ENCODE measurements at regions not wholly inside any gene's neighbourhood (a gene's known extent, or its start where the extent isn't known, plus 50 kb on each side); places are given as distances from the start of the nearest gene placed in this dataset.

DNA sequence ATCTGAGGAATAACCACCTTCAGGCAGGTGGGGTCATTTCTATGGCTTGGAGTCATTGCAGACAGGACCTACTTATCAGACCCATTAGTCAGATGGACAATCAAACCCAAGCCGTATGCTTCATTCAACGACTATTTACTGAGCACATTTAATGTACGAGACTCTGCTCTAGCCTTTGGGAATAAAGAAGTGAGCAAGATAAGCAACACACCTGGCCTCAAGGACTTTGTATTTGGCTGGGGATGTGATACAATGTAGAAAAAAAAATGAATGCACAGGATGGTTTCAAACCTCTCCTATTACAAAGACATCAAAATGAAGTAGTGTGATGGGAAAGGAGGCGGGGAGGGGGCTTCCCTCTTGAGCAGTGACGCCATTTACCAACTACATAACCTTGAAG, 311.7 kb downstream of the PMP22 start:
- Mint-ChIP-seq H3K27ac (no peak overlapping the region), H3K4me3 (no peak overlapping the region), H3K27me3 (peaks cover 51% of the 10 kb centered on the region), H3K9me3 (no peaks in the 10 kb centered on the region), H3K4me1 (no peaks in the 10 kb centered on the region)
- ATAC-seq, result no peak
- no peak for DNase-seq

- Mint-ChIP-seq H3K27me3 (peaks cover 42% of the 10 kb centered on the region), H3K9me3 (no peaks in the 10 kb centered on the region), H3K27ac (no peak overlapping the region), H3K4me1 (no peaks in the 10 kb centered on the region), H3K4me3 (no peak overlapping the region)
- DNase-seq (no peak), ATAC-seq (no peak)
Observed at GRCh38 chr17:14950686-14951085, 314.4 kb downstream of the PMP22 start.

- H3K27ac Mint-ChIP-seq, result no peak overlapping the region
- H3K4me1 Mint-ChIP-seq, result no peaks in the 10 kb centered on the region
- no peaks in the 10 kb centered on the region for H3K9me3 Mint-ChIP-seq
- DNase-seq (no peak), ATAC-seq (no peak)
- H3K27me3 Mint-ChIP-seq, result peaks cover 37% of the 10 kb centered on the region
- H3K4me3 Mint-ChIP-seq, result no peak overlapping the region
Observed at GRCh38 chr17:14950216-14950615, 314.9 kb downstream of the PMP22 start.

GRCh38 chr17:14947671-14948070, 317.5 kb downstream of the PMP22 start:
- ATAC-seq, result no peak
- Mint-ChIP-seq H3K4me1 (no peaks in the 10 kb centered on the region), H3K9me3 (no peaks in the 10 kb centered on the region), H3K27ac (no peak overlapping the region), H3K27me3 (peaks cover 33% of the 10 kb centered on the region), H3K4me3 (no peak overlapping the region)
- no peak for DNase-seq

- Mint-ChIP-seq H3K9me3 (no peaks in the 10 kb centered on the region), H3K4me3 (no peak overlapping the region), H3K27me3 (peaks cover 31% of the 10 kb centered on the region), H3K27ac (no peak overlapping the region), H3K4me1 (no peaks in the 10 kb centered on the region)
- DNase-seq (no peak), ATAC-seq (no peak)
Observed at GRCh38 chr17:14946481-14946880, 318.6 kb downstream of the PMP22 start.

- no peak for ATAC-seq
- DNase-seq, result no peak
- H3K4me3 Mint-ChIP-seq, result no peak overlapping the region
- no peaks in the 10 kb centered on the region for H3K9me3 Mint-ChIP-seq
- H3K27me3 Mint-ChIP-seq, result peaks cover 33% of the 10 kb centered on the region
- no peak overlapping the region for H3K27ac Mint-ChIP-seq
- H3K4me1 Mint-ChIP-seq, result no peaks in the 10 kb centered on the region
Observed at GRCh38 chr17:14942526-14943190, 322.5 kb downstream of the PMP22 start.

- ATAC-seq, result no peak
- no peaks in the 10 kb centered on the region for H3K4me1 Mint-ChIP-seq
- no peaks in the 10 kb centered on the region for H3K9me3 Mint-ChIP-seq
- no peak overlapping the region for H3K27ac Mint-ChIP-seq
- H3K4me3 Mint-ChIP-seq, result no peak overlapping the region
- H3K27me3 Mint-ChIP-seq, result peaks cover 20% of the 10 kb centered on the region
- no peak for DNase-seq
Observed at GRCh38 chr17:14940938-14941265, 324.2 kb downstream of the PMP22 start.

DNA sequence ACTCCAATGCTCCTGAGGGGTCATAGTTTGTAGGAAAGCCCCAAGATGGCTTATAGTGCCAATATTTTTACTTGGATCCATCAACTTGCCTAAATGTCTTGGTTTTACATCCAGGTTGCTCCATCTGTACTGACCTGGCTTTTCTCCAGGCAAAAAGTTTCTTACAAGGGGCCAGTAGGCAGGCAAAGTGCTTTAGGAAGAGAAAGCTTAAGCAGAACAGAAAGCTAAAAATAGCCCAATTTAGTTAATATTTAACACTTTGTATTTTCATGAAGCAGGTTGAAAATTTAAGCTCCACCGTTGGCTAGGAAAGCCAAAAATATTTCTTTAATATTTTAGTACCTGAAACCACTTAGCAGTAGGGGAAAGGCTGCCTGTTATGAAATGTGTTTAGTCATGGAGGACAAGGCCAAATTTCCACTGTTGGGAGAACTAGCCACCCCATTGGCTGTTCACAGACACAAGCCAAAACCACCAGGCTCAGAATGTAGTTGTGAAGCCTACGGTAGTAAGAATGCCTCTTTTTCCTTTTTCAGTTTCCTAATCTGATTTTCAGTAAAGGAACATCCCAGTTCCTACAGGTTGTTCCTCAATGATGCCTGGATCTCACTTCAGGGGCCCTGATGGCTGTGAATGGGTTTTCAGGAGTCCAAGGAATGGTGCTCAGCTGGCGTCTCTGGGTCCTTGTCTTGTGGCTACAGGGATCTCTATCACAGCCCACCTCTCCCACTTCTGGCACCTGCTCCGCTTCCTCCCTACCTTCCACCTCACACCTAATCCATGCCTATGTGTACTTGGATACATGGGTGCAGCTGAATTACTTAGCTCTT, 324.8 kb downstream of the PMP22 start:
- no peak overlapping the region for H3K4me3 Mint-ChIP-seq
- no peaks in the 10 kb centered on the region for H3K9me3 Mint-ChIP-seq
- peaks cover 23% of the 10 kb centered on the region for H3K27me3 Mint-ChIP-seq
- DNase-seq (no peak), ATAC-seq (no peak)
- no peaks in the 10 kb centered on the region for H3K4me1 Mint-ChIP-seq
- no peak overlapping the region for H3K27ac Mint-ChIP-seq

GRCh38 chr17:14935845-14936485, 329.2 kb downstream of the PMP22 start:
- no peaks in the 10 kb centered on the region for H3K9me3 Mint-ChIP-seq
- H3K4me3 Mint-ChIP-seq, result no peak overlapping the region
- H3K27ac Mint-ChIP-seq, result no peak overlapping the region
- DNase-seq (no peak), ATAC-seq (no peak)
- H3K27me3 Mint-ChIP-seq, result peaks cover 21% of the 10 kb centered on the region
- no peaks in the 10 kb centered on the region for H3K4me1 Mint-ChIP-seq

DNA sequence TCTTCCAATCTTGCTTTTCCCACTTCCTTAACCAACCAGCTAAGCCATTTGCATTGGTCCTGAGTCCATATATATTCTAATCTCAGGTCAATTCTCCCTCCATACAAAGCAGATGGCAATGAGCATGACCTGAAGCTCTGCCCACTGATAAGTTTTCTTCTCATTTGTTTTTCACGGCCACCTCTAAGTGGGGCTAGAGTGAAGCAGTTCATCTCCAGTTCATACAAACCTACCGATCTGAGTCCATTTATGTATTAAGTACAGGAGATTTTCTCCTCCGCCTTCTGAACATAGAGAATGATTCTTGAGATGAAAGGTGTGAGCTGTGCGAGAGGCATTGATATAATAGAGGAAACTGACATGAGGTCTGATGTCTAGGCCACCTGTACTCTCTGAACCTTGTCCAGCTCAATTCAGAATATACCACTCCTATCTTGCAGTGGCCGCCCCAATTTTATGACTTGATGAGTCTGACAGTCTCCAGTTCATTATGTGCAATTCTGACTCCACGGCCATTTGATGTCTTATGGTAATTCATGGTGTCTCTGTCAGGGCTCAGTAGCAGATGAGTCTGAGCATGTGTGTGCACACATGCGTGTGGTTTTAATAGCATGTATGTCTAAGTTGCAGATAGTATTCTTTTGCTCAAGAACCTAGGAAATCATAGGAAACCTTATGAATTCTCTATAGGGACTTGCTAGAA, 329.8 kb downstream of the PMP22 start:
- Mint-ChIP-seq H3K27me3 (peaks cover 15% of the 10 kb centered on the region), H3K27ac (no peak overlapping the region), H3K9me3 (no peaks in the 10 kb centered on the region), H3K4me1 (no peaks in the 10 kb centered on the region), H3K4me3 (no peak overlapping the region)
- ATAC-seq (no peak), DNase-seq (no peak)

DNA sequence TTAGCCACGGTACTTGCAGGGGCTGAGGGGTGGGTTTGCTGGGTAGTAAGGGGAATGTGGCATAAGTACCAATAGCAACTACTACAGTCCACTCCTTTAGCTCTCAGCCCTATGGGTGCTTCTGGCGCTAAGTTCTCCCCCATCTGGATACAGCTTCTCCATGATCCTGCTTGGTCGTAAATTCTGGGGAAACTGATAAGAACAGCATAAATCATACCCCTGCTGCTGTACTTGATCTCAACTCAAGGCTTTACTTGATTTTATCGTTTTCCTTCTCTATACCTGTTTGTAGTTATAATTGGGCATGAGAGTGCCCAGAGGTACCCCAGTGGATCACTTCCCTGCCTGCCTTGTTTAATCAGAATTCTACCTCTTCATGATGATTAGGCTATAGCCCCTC, 331.4 kb downstream of the PMP22 start:
- H3K4me1 Mint-ChIP-seq, result no peaks in the 10 kb centered on the region
- no peaks in the 10 kb centered on the region for H3K9me3 Mint-ChIP-seq
- no peak overlapping the region for H3K27ac Mint-ChIP-seq
- DNase-seq (no peak), ATAC-seq (no peak)
- H3K27me3 Mint-ChIP-seq, result peaks cover 22% of the 10 kb centered on the region
- H3K4me3 Mint-ChIP-seq, result no peak overlapping the region

GRCh38 chr17:14926526-14927122, 338.5 kb downstream of the PMP22 start:
- no peak overlapping the region for H3K4me3 Mint-ChIP-seq
- no peaks in the 10 kb centered on the region for H3K4me1 Mint-ChIP-seq
- DNase-seq, result peak; percentile 35 to 39
- H3K27me3 Mint-ChIP-seq, result peaks cover 20% of the 10 kb centered on the region
- ATAC-seq, result no peak
- no peak overlapping the region for H3K27ac Mint-ChIP-seq
- H3K9me3 Mint-ChIP-seq, result peaks cover 0 to 7% of the 10 kb centered on the region in 2 donors

GRCh38 chr17:14926073-14926472, 339.1 kb downstream of the PMP22 start:
- peaks cover 20% of the 10 kb centered on the region for H3K27me3 Mint-ChIP-seq
- peaks cover 0 to 7% of the 10 kb centered on the region in 2 donors for H3K9me3 Mint-ChIP-seq
- no peak overlapping the region for H3K4me3 Mint-ChIP-seq
- no peak for DNase-seq
- no peaks in the 10 kb centered on the region for H3K4me1 Mint-ChIP-seq
- no peak for ATAC-seq
- H3K27ac Mint-ChIP-seq, result no peak overlapping the region

DNA sequence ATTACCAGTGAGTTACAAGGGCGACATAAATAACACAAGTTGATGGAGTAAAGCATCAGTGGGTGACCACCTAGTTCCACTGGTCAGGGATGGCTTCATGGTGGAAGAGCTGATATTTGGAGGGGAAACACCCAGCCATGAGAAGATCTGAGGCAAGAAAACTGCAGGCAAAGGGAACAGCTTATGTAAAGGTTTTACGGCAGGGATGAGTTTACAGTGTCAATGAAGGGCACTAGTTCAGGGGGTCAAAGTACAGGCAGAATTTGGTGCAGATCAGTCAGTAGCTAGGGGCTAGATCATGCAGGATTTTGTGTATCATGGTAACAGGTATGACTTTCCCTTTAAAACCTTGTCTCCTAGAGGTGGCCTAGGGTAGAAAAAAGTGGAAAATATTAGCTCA, 339.6 kb downstream of the PMP22 start:
- no peak for ATAC-seq
- Mint-ChIP-seq H3K4me1 (no peaks in the 10 kb centered on the region), H3K27ac (no peak overlapping the region)

DNA sequence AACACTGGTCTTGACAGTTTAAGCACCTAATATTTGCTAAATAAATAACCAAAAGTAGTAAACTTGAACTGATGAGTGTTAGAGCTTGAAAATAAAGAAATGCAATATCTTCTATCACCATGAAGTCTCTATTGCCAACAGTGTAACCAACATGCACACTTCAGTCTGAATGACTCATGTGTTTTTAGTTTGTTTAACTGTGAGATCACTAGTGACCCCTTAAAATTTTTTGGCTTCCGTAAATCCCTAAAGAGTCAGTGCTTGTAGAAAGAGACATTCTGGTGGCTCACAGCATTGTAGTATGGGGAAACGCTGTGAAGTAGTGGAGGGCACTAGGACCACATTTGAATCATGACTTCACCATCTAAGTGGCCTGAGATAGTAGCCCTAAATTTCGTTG, 341.1 kb downstream of the PMP22 start:
- Mint-ChIP-seq H3K27me3 (peaks cover 17% of the 10 kb centered on the region), H3K4me1 (no peaks in the 10 kb centered on the region), H3K9me3 (peaks cover 0 to 7% of the 10 kb centered on the region in 2 donors), H3K27ac (no peak overlapping the region), H3K4me3 (no peak overlapping the region)
- ATAC-seq, result no peak
- DNase-seq, result no peak

More for the DNA sequence above, 339.6 kb downstream of the PMP22 start:
- Mint-ChIP-seq H3K27me3 (peaks cover 20% of the 10 kb centered on the region), H3K9me3 (peaks cover 0 to 7% of the 10 kb centered on the region in 2 donors), H3K4me3 (no peak overlapping the region)
- no peak for DNase-seq

Data from stimulated activated naive CD8-positive, alpha-beta T cell treated with anti-CD3 and anti-CD28 coated beads, Interleukin-15, amount 100 ng/mL, for 72 hours (primary cell).